ENCODE measurements at regions not wholly inside any gene's neighbourhood (a gene's known extent, or its start where the extent isn't known, plus 50 kb on each side); places are given as distances from the start of the nearest gene placed in this dataset.

- no peak for DNase-seq (ENCODE audit: low read depth, low spot score)
- dilution Hi-C loops (cut with MboI; ENCODE audit: extremely low pct_ligation_motif_present, low sequenced_read_pairs): no loop called here
These were observed 146.7 kb upstream of the LRFN2 start for GRCh38 chr6:40733770-40734396.

GRCh38 chr6:40733290-40733689, 146.1 kb upstream of the LRFN2 start:
- no peaks in the 10 kb centered on the region for H4K20me1 ChIP-seq (ENCODE audit: control insufficient read depth, extremely low read depth, insufficient read depth, low read length)
- no peak overlapping the region for H3K4me3 ChIP-seq (ENCODE audit: control insufficient read depth in 2 of 3, extremely low read depth in 1 of 3, insufficient read depth in 2 of 3, low read depth in 1 of 3, low read length in 3 of 3)
- no peak overlapping the region for H3K27ac ChIP-seq (ENCODE audit: control insufficient read depth, insufficient read depth, low read length)
- H3K9me1 ChIP-seq (ENCODE audit: control insufficient read depth, extremely low read depth, insufficient read depth, low read length): no peaks in the 10 kb centered on the region
- no peak overlapping the region for H3K4me2 ChIP-seq (ENCODE audit: control insufficient read depth, extremely low read depth, insufficient read depth, low read depth, low read length)
- no peak for FAIRE-seq
- H2AFZ ChIP-seq (ENCODE audit: control insufficient read depth, low read length): no peak overlapping the region
- H3K79me2 ChIP-seq (ENCODE audit: control insufficient read depth, insufficient read depth, low read length): no peaks in the 10 kb centered on the region
- H3K27me3 ChIP-seq (ENCODE audit: control insufficient read depth, extremely low read depth, insufficient read depth, low read length): peaks cover 19% of the 10 kb centered on the region
- no peaks in the 10 kb centered on the region for H3K36me3 ChIP-seq (ENCODE audit: control insufficient read depth in 2 of 2, extremely low read depth in 1 of 2, insufficient read depth in 2 of 2, low read length in 2 of 2)
- DNase-seq (ENCODE audit: low read depth, low spot score): no peak
- no peaks in the 10 kb centered on the region for H3K9me3 ChIP-seq (ENCODE audit: control insufficient read depth, low read depth, low read length)
- TF ChIP-seq EZH2 (IDR thresholded peaks at IDR 0.05; ENCODE audit: low read length) (no peak), CTCF (optimal IDR thresholded peaks at IDR 0.05 in 1 of 3, IDR thresholded peaks at IDR 0.05 in 1 of 3, conservative IDR thresholded peaks at IDR 0.05 in 1 of 3; ENCODE audit: extremely low read depth in 1 of 3, insufficient read depth in 2 of 3, low read length in 3 of 3) (no peak)
- dilution Hi-C loops (cut with MboI; ENCODE audit: extremely low pct_ligation_motif_present, low sequenced_read_pairs): no loop called here
- H3K9ac ChIP-seq (ENCODE audit: control insufficient read depth, extremely low read depth, insufficient read depth, low read length): no peak overlapping the region
- H3K4me1 ChIP-seq (ENCODE audit: control insufficient read depth, extremely low read depth, insufficient read depth, low read length): no peaks in the 10 kb centered on the region

More at GRCh38 chr6:40733770-40734396, 146.7 kb upstream of the LRFN2 start:
- Histone ChIP-seq H3K9me3 (ENCODE audit: control insufficient read depth, low read depth, low read length) (no peaks in the 10 kb centered on the region), H3K4me1 (ENCODE audit: control insufficient read depth, extremely low read depth, insufficient read depth, low read length) (no peaks in the 10 kb centered on the region), H3K9ac (ENCODE audit: control insufficient read depth, extremely low read depth, insufficient read depth, low read length) (no peak overlapping the region), H4K20me1 (ENCODE audit: control insufficient read depth, extremely low read depth, insufficient read depth, low read length) (no peaks in the 10 kb centered on the region), H3K9me1 (ENCODE audit: control insufficient read depth, extremely low read depth, insufficient read depth, low read length) (no peaks in the 10 kb centered on the region), H3K4me3 (ENCODE audit: control insufficient read depth in 2 of 3, extremely low read depth in 1 of 3, insufficient read depth in 2 of 3, low read depth in 1 of 3, low read length in 3 of 3) (no peak overlapping the region), H3K27ac (ENCODE audit: control insufficient read depth, insufficient read depth, low read length) (no peak overlapping the region), H3K4me2 (ENCODE audit: control insufficient read depth, extremely low read depth, insufficient read depth, low read depth, low read length) (no peak overlapping the region), H3K79me2 (ENCODE audit: control insufficient read depth, insufficient read depth, low read length) (no peaks in the 10 kb centered on the region), H3K27me3 (ENCODE audit: control insufficient read depth, extremely low read depth, insufficient read depth, low read length) (peaks cover 19% of the 10 kb centered on the region), H2AFZ (ENCODE audit: control insufficient read depth, low read length) (no peak overlapping the region), H3K36me3 (ENCODE audit: control insufficient read depth in 2 of 2, extremely low read depth in 1 of 2, insufficient read depth in 2 of 2, low read length in 2 of 2) (no peaks in the 10 kb centered on the region)
- TF ChIP-seq EZH2 (IDR thresholded peaks at IDR 0.05; ENCODE audit: low read length): no peak
- no peak for TF ChIP-seq CTCF (optimal IDR thresholded peaks at IDR 0.05 in 1 of 3, IDR thresholded peaks at IDR 0.05 in 1 of 3, conservative IDR thresholded peaks at IDR 0.05 in 1 of 3; ENCODE audit: extremely low read depth in 1 of 3, insufficient read depth in 2 of 3, low read length in 3 of 3)
- FAIRE-seq: no peak
